ENCODE measurements at regions not wholly inside any gene's neighbourhood (a gene's known extent, or its start where the extent isn't known, plus 50 kb on each side); places are given as distances from the start of the nearest gene placed in this dataset.
"Not testable (repeated sequence)": the region's sequence is repeated elsewhere in the genome, so short reads cannot be mapped to it uniquely, and the experiment has no call there.

GRCh38 chr18:56316727-56317126, 321.7 kb downstream of the TXNL1 start:
- no peak for DNase-seq (ENCODE audit: low read depth)

DNA sequence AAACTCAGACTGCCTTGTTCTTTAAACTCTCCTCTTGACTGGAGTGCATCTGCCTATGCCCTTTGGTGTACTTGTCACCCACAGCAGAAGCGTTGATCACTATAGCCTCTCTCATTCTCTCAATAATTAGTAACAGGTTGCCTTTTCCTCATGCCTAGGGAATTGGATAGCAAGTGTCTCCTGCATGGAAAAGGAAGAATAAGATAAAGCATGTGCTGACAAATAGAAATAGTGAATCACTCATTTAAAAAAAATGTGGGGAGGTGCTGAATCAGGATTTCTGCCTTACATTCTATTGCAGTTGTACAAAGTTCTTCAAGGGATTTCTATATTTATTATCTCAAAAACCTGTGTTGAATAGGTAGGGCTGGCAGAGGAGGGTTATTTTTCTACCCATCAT, 323.0 kb downstream of the TXNL1 start:
- DNase-seq (ENCODE audit: low read depth) = peak; percentile 7

- no peak for DNase-seq (ENCODE audit: low read depth)
Observed at GRCh38 chr18:56314396-56314795, 324.0 kb downstream of the TXNL1 start.

GRCh38 chr18:56312551-56313335, 325.6 kb downstream of the TXNL1 start:
- DNase-seq (ENCODE audit: low read depth) = no peak

DNA sequence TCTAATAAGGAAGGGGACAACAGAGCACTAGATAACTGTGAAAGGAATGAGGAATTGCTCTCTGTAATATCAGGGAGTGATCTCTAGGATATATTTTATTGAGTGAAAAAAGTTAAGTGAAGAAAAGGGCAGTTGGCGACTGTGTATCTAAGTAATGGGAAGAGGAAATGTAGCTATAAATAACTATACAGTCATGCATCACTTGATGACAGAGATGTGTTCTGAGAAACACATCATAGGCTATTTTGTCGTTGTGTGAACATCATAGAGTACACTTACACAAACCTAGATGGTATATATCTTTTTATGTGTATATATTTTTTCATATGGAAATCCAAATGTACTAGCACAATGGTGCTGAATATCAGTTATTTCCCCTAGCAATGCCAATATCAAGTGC, 329.3 kb downstream of the TXNL1 start:
- no peak for DNase-seq (ENCODE audit: low read depth)

DNA sequence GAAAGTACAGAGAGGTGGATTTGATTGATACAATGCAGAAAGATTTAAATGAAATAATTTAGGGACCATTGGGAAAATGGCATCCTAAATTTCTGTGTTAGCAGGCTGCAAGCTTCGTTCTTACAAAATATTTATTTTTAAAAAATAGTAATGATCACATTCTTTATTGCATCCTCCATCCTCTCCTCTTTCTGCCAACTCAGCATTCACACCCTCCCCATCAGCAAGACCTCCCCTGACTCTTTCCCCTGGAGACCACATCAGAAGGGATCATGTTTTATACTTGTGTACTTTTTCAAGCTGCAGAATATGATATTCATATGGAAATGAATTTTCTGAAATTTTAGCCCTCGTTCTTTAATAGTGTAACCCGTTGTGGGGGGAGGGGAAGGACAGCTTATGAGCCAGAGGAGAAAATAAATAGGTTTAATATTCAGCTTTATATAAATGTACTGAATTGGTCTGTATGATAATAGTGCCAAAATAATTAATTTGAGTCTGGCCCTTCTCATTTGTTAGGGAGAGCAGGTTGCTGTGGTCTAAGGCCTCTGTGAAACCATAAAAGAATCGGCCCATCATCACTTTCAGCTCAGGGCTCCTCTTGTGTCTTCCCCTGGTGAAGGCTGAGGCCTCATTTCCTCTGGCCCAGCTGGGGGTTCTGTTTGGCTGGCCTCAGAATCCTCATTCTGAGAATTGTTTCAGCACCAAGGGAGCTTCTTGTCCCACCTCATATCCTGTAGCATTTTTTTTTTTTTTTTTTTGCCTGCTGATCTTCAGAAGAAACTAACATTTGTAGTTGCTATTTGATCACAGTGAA, 330.8 kb downstream of the TXNL1 start:
- DNase-seq (ENCODE audit: low read depth) = no peak

- DNase-seq (ENCODE audit: low read depth) = no peak
Observed at GRCh38 chr18:56306797-56307196, 331.6 kb downstream of the TXNL1 start.

DNA sequence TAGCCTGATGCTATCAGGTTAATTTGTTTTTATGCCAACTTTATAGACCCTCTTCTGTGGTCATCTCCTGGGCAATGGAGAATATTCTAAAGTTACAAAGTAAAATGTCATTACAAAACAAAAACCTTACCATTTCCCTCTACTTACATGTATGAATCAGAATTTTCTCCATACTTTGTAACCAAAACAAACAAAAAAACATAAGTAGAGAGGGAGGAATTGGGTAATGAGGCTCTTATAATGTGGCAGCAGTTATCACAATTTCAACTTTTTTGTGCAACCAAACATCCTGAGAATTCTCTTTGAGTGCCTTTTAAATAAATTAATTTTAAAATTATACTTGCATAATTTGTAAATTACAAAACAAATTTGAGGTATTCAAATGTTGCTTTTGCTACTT, 332.8 kb downstream of the TXNL1 start:
- DNase-seq (ENCODE audit: low read depth) = no peak

DNA sequence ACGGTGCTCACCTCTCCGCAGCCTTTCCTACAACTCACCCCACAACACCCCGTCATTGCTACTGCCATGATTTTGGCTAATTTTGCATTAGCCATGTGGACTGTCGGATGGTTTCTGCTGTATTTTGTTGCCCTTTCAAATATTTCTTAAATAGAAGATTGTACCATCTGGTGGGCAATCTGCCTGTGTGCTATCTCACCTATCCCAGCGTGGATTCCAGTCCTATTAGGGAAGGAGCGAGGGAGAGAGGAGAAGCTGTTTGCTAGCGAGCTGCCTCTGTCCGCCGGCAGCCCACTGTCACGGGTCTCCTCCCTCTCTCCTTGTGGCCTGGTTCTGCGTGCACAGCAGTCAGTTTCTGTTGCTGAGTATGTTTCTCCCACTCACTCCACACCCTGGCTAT, 336.2 kb downstream of the TXNL1 start:
- DNase-seq (ENCODE audit: low read depth) = no peak

GRCh38 chr18:56299740-56300139, 338.7 kb downstream of the TXNL1 start:
- no peak for DNase-seq (ENCODE audit: low read depth)

DNA sequence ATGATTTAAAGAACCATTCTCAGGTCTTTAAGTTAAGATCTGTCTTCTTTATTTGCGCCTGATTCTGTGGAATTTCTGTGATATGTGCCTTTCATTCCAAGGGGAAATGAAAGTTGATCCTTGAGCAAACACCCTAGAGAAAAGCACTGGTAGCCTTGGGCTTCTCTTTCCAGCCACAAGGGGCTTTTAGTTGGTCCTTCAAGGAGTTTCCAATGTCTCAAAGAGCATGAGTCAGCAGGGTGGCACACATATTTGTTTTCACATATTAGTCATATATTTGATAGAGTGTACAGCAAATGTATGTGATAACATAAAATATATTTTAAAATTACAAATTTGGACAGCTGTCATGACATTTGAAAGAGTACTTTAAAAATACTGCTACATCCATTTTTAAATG, 339.5 kb downstream of the TXNL1 start:
- DNase-seq (ENCODE audit: low read depth) = no peak

DNA sequence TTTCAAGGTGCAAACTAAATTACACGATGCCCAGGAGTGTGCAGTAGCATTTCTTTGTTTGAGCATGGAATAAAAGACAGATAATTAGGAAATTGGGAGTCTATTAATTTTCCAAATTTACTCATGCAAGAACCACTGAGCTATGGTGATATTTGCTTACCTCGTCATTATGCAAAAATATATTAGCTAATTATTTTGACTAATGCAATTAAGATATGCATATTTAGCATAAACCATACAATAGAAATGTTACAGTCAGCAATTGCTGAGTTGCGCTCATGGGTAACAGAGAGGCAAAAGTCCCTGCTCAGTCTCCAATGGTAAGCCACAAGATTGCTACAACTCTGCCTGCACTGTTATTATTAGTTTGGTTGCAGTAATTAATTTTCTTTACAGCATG, 342.0 kb downstream of the TXNL1 start:
- no peak for DNase-seq (ENCODE audit: low read depth)

GRCh38 chr18:56294484-56295183, 343.8 kb downstream of the TXNL1 start:
- no peak for DNase-seq (ENCODE audit: low read depth)

DNA sequence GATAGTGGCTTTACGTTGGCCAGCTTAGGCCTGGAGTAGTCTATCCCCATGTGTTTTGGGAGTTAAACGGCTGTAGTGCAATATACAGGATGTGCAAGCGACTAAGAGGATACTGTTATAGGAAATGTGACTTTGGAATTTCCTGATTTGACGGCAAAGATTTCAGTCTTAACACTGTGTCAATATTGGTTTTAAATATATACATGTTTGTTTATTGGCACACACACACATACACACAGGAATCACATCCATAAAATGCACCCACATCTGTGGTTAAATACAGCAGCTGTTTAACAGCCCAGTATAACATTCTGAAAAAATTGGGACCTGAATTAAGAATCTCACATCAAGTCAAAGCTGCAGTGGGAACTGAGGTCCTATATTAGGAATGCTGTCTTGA, 347.1 kb downstream of the TXNL1 start:
- no peak for DNase-seq (ENCODE audit: low read depth)

DNA sequence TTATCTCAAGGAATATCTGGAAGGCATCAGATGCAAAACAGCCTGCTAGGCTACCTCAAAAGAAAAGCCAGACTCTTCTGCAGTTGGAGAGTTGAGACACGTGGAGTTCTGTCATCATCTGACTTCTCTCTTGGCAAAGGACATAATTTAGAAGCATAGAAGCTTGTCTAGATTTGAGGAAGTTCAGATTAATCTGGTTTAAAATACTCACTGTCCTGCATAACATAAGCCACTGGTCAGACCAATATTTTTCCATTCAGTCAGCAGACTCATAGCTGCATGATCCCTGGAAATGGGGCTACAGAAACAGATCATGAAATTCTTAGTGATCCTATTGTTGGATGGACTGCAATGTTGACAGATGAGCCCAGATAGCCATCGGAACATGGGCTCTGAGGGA, 349.0 kb downstream of the TXNL1 start:
- DNase-seq (ENCODE audit: low read depth) = no peak

DNA sequence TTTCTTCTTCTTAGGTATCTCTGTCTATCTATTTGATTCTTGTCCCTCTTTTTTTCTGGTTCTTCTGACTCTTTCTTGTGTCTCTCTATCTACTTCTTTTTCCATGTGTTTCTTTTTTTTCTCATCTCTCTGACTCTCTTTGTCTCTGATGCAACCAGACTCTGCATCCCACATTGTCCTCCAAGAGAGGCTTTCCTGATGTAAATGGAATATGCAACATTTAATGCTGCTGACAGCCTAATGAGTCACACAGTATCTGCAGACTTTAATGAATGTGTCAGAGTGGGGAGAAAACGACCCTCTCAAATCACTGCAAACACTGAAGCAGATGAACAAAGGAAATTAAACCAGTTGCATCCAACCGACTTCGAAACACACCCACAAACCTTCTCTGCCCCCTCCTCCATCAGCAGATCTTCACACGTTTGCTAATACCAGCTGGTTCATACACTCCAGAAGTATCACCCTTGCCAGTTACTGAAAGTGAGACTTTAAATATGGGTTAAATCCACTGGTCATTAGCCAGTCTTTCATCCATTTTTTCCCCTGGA, 351.5 kb downstream of the TXNL1 start:
- peak; percentile 22 for DNase-seq (ENCODE audit: low read depth)

DNA sequence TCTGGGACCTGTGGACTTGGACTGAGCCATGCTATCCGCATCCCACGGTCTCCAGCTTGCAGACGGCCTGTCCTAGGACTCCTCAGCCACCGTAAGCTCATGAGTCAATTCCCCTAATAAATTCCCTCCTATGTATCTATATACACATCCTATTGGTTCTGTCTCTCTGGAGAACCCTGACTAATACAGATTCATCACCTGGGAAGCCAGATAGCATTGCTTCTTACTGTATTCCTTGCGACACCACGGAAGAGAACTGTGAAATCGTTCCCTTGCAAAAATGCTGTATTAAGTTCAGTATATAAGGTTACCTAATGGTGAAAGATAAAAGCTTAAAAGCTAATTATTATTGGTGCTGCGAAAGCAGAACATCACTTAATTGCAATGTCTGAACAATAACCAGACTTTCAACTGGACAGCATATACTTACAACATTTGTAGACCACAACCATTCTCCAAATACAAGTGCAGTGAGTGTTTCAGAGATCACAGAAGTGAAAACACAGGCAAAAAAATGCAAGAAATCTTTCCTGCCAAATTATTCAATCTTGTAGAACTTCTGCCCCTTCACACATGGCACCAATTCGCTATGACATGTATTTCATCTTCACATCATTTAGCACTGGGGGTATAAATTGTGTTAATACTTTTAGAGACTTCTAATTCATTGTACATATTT, 352.9 kb downstream of the TXNL1 start:
- peak; percentile 6 for DNase-seq (ENCODE audit: low read depth)

- DNase-seq (ENCODE audit: low read depth) = no peak
Observed at GRCh38 chr18:56284319-56284718, 354.1 kb downstream of the TXNL1 start.

DNA sequence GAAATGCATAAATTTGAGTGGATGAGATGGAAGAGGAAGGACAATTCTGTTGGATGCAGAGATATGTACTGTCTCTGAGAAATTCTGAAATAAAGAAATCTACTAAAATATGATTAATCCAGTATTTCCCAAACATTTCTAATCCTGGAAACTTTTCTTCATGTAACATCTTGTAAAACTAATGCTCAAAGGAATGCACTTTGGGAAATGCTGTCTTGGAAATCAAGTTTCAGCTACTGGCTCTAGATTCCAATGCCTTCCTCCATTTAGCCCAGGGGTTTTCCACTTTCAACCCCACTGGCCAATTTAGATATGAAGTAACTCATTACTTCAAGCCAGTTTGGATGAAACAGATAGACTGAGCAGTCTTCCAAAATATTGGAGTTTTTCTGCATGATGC, 355.1 kb downstream of the TXNL1 start:
- no peak for DNase-seq (ENCODE audit: low read depth)

- DNase-seq (ENCODE audit: low read depth) = no peak
Observed at GRCh38 chr18:56282234-56283104, 355.9 kb downstream of the TXNL1 start.

DNA sequence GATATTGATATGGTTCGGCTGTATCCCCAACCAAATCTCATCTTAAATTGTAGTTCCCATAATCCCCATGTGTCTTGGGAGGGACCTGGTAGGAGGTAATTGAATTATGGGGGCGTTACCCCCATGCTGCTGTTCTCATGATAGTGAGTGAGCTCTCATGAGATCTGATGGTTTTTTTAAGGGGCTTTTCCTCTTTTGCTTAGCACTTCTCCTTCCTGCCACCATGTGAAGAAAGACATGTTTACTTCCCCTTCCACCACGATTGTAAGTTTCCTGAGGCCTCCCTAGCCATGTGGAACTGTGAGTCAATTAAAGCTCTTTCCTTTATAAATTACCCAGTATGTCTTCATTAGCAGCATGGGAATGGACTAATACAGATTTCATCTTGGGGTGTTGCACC, 358.6 kb downstream of the TXNL1 start:
- DNase-seq (ENCODE audit: low read depth) = not testable (repeated sequence)

All from amniotic epithelial cell (primary cell).